ENCODE measurements at regions not wholly inside any gene's neighbourhood (a gene's known extent, or its start where the extent isn't known, plus 50 kb on each side); places are given as distances from the start of the nearest gene placed in this dataset.

- no peak for DNase-seq (ENCODE audit: low read depth)
Observed at GRCh38 chr4:35052546-35052945, 1191.8 kb downstream of the ARAP2 start.

- no peak for DNase-seq (ENCODE audit: low read depth)
Observed at GRCh38 chr4:35063031-35063570, 1181.2 kb downstream of the ARAP2 start.

GRCh38 chr4:35066406-35066805 is 1177.9 kb downstream of the ARAP2 start:
- no peak for DNase-seq (ENCODE audit: low read depth)

GRCh38 chr4:35080799-35081198 is 1163.5 kb downstream of the ARAP2 start:
- no peak for DNase-seq (ENCODE audit: low read depth)

GRCh38 chr4:35087218-35087617 is 1157.1 kb downstream of the ARAP2 start:
- DNase-seq (ENCODE audit: low read depth), result no peak

- no peak for DNase-seq (ENCODE audit: low read depth)
Observed at GRCh38 chr4:35100932-35101331, 1143.4 kb downstream of the ARAP2 start.

- DNase-seq (ENCODE audit: low read depth), result no peak
Observed at GRCh38 chr4:35102066-35102465, 1142.2 kb downstream of the ARAP2 start.

GRCh38 chr4:35105486-35105885 is 1138.8 kb downstream of the ARAP2 start:
- DNase-seq (ENCODE audit: low read depth), result no peak

- DNase-seq (ENCODE audit: low read depth), result no peak
Observed at GRCh38 chr4:35106091-35106734, 1138.1 kb downstream of the ARAP2 start.

GRCh38 chr4:35124106-35124505 is 1120.2 kb downstream of the ARAP2 start:
- DNase-seq (ENCODE audit: low read depth), result no peak

- no peak for DNase-seq (ENCODE audit: low read depth)
Observed at GRCh38 chr4:35125995-35126712, 1118.2 kb downstream of the ARAP2 start.

GRCh38 chr4:35138449-35138848 is 1105.9 kb downstream of the ARAP2 start:
- DNase-seq (ENCODE audit: low read depth), result no peak

GRCh38 chr4:35147761-35148160 is 1096.6 kb downstream of the ARAP2 start:
- DNase-seq (ENCODE audit: low read depth), result no peak

- DNase-seq (ENCODE audit: low read depth), result no peak
Observed at GRCh38 chr4:35151816-35152572, 1092.3 kb downstream of the ARAP2 start.

- no peak for DNase-seq (ENCODE audit: low read depth)
Observed at GRCh38 chr4:35163168-35163567, 1081.1 kb downstream of the ARAP2 start.

GRCh38 chr4:35164063-35164462 is 1080.3 kb downstream of the ARAP2 start:
- no peak for DNase-seq (ENCODE audit: low read depth)

- DNase-seq (ENCODE audit: low read depth), result no peak
Observed at GRCh38 chr4:35166466-35166865, 1077.8 kb downstream of the ARAP2 start.

GRCh38 chr4:35167385-35167784 is 1076.9 kb downstream of the ARAP2 start:
- no peak for DNase-seq (ENCODE audit: low read depth)

- DNase-seq (ENCODE audit: low read depth), result no peak
Observed at GRCh38 chr4:35175487-35175886, 1068.8 kb downstream of the ARAP2 start.

- no peak for DNase-seq (ENCODE audit: low read depth)
Observed at GRCh38 chr4:35175894-35176293, 1068.4 kb downstream of the ARAP2 start.

GRCh38 chr4:35182451-35182850 is 1061.9 kb downstream of the ARAP2 start:
- no peak for DNase-seq (ENCODE audit: low read depth)

- DNase-seq (ENCODE audit: low read depth), result no peak
Observed at GRCh38 chr4:35189988-35190613, 1054.2 kb downstream of the ARAP2 start.

Data from activated T-cell treated with anti-CD3 and anti-CD28 coated beads for 48 hours (primary cell).